ENCODE measurements at regions not wholly inside any gene's neighbourhood (a gene's known extent, or its start where the extent isn't known, plus 50 kb on each side); places are given as distances from the start of the nearest gene placed in this dataset.

GRCh38 chr4:35541888-35542213 lies 702.5 kb downstream of the ARAP2 start:
- H3K9me3 ChIP-seq: no peaks in the 10 kb centered on the region; the same call in 2 of the 3 replicates
- no peak for FAIRE-seq
- H3K4me2 ChIP-seq: no peak overlapping the region
- ATAC-seq: no peak
- ChIA-PET CTCF (no interaction called here), POLR2A (no interaction called here)
- H3K4me1 ChIP-seq: no peaks in the 10 kb centered on the region
- TF ChIP-seq POLR2AphosphoS2 (conservative IDR thresholded peaks at IDR 0.05; ENCODE audit: low read length): no peak
- TF ChIP-seq GATA3 (IDR thresholded peaks at IDR 0.05; ENCODE audit: borderline replicate concordance): no peak
- no peak for TF ChIP-seq NPAS2 (CRISPR knock-in tag; IDR thresholded peaks at IDR 0.05; ENCODE audit: borderline replicate concordance)
- TF ChIP-seq NFE2L2 (conservative IDR thresholded peaks at IDR 0.05; ENCODE audit: low read length): no peak
- no peak for TF ChIP-seq HOXB5 (CRISPR knock-in tag; IDR thresholded peaks at IDR 0.05)
- no peak for DNase-seq (ENCODE audit: low read depth in 1 of 2, low spot score in 1 of 2)
- H3K27ac ChIP-seq: no peak overlapping the region
- WGBS (ENCODE audit: missing lambda C conversion rate): 75% methylated on average over 5 of the region's 5 CpGs
- H3K4me3 ChIP-seq: no peak overlapping the region

- Histone ChIP-seq H3K4me1 (no peaks in the 10 kb centered on the region), H3K27ac (no peak overlapping the region), H3K4me2 (no peak overlapping the region), H3K9me3 (no peaks in the 10 kb centered on the region), H3K4me3 (no peak overlapping the region)
- WGBS (ENCODE audit: missing lambda C conversion rate): 38% methylated on average over 3 of the region's 3 CpGs
- no peak for TF ChIP-seq FOXS1 (CRISPR knock-in tag; IDR thresholded peaks at IDR 0.05)
- TF ChIP-seq JUNB (IDR thresholded peaks at IDR 0.05): no peak
- no peak for TF ChIP-seq CHD2 (IDR thresholded peaks at IDR 0.05; ENCODE audit: low read length, partially characterized antibody)
- TF ChIP-seq MAFK (IDR thresholded peaks at IDR 0.05; ENCODE audit: partially characterized antibody): no peak
- TF ChIP-seq ZFP36 (IDR thresholded peaks at IDR 0.05; ENCODE audit: borderline replicate concordance, partially characterized antibody): no peak
- no peak for TF ChIP-seq JUN (IDR thresholded peaks at IDR 0.05)
- no peak for TF ChIP-seq BHLHE40 (IDR thresholded peaks at IDR 0.05; ENCODE audit: low read depth, low read length)
- TF ChIP-seq GATA3 (IDR thresholded peaks at IDR 0.05; ENCODE audit: borderline replicate concordance): no peak
- no peak for ATAC-seq
- FAIRE-seq: no peak
- ChIA-PET POLR2A (no interaction called here), CTCF (no interaction called here)
- no peak for DNase-seq (ENCODE audit: low read depth in 1 of 2, low spot score in 1 of 2)
Measured at GRCh38 chr4:35548921-35549320, 695.4 kb downstream of the ARAP2 start.

- Histone ChIP-seq H3K9me3 (no peaks in the 10 kb centered on the region), H3K4me1 (no peaks in the 10 kb centered on the region), H3K4me2 (no peak overlapping the region), H3K4me3 (no peak overlapping the region), H3K27ac (no peak overlapping the region)
- TF ChIP-seq NPAS2 (CRISPR knock-in tag; IDR thresholded peaks at IDR 0.05; ENCODE audit: borderline replicate concordance) (no peak), ZFP36 (IDR thresholded peaks at IDR 0.05; ENCODE audit: borderline replicate concordance, partially characterized antibody) (no peak), ELK1 (IDR thresholded peaks at IDR 0.05; ENCODE audit: low read depth, low read length) (no peak), SMC3 (IDR thresholded peaks at IDR 0.05) (no peak), HDAC2 (IDR thresholded peaks at IDR 0.05) (no peak), MAFK (IDR thresholded peaks at IDR 0.05; ENCODE audit: partially characterized antibody) (no peak), PHF8 (IDR thresholded peaks at IDR 0.05; ENCODE audit: borderline replicate concordance, low read depth) (no peak), FOXS1 (CRISPR knock-in tag; IDR thresholded peaks at IDR 0.05) (no peak), USF2 (IDR thresholded peaks at IDR 0.05) (no peak), EHMT2 (IDR thresholded peaks at IDR 0.05; ENCODE audit: low read depth) (no peak), CEBPB (IDR thresholded peaks at IDR 0.05) (no peak), CTCF (IDR thresholded peaks at IDR 0.05) (no peak)
- WGBS (ENCODE audit: missing lambda C conversion rate): 50% methylated on average over 1 of the region's 1 CpG
- ATAC-seq: no peak
- POLR2A ChIA-PET: no interaction called here
- CTCF ChIA-PET: no interaction called here
- no peak for FAIRE-seq
- no peak for DNase-seq (ENCODE audit: low read depth in 1 of 2, low spot score in 1 of 2)
Measured at GRCh38 chr4:35556387-35556786, 687.9 kb downstream of the ARAP2 start.
